NCI-H446 (cell line): ENCODE measurements at regions not wholly inside any gene's neighbourhood (a gene's known extent, or its start where the extent isn't known, plus 50 kb on each side); places are given as distances from the start of the nearest gene placed in this dataset.
"Not testable (repeated sequence)": the region's sequence is repeated elsewhere in the genome, so short reads cannot be mapped to it uniquely, and the experiment has no call there.

Experiments used
- DNase-seq, 2 experiments: peaks; one replicate each; lab custom pipeline; 2025; lab: John Stamatoyannopoulos, UW

DNA sequence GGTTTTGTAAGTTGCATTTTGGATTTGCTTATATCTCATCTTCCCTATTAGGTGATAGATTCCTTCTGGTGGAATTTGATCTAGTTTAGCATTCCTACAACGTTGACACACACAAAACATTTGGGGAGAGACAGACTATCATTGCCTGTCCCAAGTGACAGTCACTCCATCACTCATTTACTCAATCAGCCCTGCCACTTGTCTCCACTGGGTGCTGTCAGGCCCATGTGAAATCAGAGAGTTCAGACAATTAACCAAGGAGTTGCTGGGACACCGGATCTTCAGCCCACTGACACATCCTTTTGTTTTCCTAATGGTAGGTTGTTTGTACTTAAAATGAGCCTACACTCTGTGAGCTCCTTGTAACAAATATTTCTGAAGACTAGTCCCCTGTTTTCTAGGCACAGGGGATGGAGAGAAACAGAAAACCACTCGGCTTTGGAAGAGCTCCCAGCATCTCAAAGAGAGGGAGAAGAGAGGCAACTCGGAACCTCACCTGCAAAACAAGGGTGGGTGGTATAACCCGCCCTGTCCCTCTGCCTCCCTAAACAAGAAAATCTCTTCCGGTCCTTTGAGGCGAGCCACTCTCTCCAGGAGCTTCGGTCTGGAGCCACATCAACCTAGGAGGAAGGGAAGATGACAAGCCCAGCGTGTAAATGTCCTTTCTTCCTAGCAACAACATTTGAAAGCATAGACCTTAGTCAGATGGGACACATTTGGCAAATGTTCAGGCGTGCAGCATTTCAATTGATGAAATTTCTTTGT, 440.9 kb upstream of the KLF12 start:
- peak in 1 of 2 experiments; percentile 0 for DNase-seq

DNA sequence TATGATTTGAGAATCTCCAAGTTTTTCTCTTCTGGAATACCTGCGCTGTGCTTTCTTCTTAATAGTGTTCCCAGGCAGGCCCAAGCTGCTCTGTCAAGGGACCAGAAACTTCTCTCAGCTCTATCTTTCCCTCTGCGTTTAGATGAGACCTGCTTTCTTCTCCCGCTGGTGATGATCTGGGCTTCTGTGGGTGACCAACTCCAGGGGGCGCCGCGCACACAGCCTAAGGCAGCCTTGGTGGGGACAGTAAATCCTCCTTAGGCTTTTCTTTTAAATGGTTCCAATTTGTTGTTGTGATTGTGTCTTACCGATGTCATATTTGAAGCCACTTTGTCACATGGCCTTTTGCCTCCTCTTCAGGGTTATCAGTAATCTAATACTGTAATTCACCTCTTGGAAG, 439.4 kb upstream of the KLF12 start:
- no peak for DNase-seq

DNA sequence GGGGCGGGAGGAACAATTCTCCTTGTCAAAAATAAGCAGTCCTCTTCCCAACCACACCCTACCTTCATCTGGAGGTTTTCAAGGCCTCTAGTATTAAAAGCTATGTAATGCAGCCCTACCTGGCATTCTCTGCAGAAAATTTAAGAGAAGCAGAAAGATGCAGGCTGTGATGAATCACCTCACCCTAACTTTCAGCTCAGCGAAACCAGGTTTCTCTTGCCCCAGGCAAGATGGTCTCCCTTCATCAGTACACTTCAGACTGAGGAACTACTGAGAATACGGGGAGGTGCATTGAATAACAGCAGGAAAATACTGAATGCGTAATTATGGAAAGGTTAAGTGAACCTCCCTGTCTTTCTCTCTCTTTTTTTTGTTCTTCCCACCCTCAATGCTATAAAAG, 437.6 kb upstream of the KLF12 start:
- DNase-seq, result no peak

DNA sequence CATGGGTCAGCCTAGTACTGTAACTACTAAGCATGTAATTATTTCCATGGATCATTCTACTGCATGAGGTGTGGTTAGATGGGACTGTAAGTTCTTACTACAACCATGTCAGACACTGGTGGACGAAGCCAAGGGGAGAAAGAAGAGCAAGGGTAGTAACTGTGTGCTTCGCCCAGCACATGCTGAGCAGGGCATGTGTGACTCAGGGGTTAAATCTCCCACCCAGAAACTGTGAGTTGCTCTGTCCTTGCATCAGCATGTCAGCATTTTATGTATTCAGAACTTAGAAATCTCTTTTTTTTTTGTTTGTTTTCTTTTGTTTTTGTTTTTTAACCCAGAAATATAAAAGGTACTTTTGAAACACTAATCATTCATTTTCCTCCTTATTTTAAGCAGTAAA, 436.6 kb upstream of the KLF12 start:
- DNase-seq, result no peak

DNA sequence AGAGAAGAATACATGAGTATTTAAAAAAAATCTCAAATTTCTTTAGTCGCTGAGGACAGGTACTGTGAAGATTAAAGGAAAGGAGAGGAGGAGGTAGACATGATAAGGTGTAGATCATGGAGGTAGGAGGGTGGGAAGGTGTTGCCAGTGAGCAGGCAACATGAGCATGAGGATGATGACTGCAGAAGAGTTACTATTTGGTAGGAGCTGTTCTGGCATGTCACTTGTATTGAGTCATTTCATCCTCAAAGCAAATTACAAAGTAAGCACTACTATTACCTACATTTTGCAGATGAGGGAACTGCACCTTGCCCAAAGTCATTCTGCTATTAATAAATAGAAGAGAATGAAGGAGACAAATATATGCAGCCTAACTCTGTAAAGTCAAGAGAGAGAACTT, 435.8 kb upstream of the KLF12 start:
- DNase-seq, result no peak

DNA sequence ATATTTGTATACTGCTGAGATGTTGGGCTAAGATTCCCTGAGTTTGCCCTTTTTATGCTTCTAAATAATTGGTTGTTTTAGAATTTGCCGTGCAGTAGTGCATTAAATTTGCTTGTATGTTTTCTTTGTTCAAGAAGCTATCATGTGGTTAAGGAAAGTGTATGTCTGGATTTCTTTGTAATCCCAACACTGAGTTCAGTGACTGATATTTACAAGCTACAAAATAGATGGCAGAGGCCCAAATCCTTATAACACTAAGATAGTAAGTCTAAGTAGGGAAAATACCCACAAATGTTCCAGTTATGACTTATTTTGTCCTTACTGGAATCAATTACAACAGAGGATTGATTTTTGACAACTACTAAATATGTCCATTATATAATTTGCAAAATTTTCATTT, 435.0 kb upstream of the KLF12 start:
- no peak for DNase-seq

DNA sequence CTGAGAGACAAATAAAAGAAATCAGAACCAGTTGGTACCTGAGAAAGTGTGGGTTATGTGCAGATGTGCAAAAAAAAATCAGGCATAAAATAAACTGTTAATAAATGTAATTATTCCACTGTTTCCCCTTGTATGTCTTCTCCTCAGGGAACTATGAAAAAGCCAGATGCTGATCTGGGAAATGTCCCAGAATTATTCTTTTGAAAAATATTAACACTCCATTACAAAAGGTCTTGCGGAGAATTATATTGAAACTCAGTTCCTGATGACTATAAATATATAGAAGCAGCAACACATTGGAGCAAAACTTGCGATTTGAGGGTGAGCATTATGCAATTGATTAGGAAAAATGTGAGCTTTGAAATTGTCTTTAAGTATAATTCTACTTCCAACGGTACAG, 433.3 kb upstream of the KLF12 start:
- DNase-seq, result no peak

DNA sequence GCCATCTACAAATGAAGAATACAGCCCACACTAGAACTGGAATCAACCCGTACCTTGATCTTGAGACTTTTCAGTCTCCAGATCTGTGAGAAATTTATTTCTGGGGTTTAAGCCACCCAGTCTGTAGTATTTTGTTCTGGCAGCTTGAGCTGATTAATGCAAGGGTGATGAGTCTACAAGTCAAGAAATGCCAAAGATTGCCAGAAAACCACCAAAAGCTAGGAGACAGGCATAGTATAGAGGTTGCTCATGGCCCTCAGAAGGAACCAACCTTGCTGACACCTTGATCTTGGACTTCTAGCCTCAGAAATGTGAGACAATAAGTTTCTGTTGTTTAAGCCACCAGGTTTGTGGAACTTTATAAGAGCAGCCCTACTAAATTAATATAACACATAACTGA, 428.2 kb upstream of the KLF12 start:
- DNase-seq, result no peak

DNA sequence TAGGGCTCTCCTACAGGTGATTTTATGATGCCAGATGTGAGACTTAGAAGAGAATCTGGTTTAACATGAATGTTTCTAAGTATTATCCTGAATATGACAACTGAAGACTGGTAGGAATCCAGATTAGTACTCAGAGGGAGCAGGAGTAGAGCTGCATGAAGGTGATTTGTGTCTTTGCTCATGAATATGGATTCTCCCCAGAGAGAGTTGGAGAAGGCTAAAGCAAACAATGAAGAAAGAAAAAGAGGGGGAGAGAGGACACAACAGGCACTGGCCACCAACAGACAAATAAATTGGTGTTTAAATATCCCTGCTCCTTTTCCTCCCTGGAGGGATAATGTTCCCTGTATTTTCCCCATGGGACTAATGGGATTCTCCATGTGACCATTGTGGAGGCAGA, 427.0 kb upstream of the KLF12 start:
- DNase-seq, result no peak

DNA sequence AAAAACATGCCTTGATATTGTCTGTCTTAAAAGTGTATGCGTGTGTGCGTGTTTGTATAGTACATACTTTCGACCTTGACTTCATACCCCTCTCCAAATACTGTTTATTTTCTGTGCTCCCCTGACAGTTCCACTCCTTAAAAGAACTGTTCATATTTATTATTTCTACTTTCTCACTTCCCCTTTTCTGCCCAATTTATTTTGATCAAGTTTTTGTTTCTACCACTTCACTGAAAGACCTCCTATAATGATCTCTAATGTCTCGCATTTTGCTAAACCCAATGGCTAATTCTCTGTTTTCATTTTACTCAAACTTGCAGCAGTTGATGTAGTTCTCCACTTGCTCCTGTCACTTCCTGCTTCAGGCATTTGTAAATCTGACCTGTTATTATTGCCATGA, 426.1 kb upstream of the KLF12 start:
- no peak for DNase-seq

DNA sequence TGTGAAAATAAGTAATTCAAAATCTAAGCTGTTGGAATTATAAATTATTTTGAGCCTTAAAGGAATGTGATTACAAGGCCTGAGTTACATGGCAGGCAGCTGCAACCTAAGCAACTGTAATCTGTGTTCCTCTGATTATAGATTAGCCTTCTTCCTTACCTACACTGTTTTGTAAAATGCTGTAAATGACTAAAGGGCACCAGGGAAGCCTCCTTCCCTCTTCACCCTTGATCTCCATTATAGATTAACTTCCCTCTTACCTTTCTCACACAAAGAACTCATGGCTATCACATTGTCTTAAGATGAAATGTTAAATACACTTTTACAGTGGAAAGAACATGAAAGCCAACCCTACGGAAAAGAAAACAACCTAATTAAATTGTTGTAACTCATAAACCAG, 423.7 kb upstream of the KLF12 start:
- DNase-seq, result no peak

DNA sequence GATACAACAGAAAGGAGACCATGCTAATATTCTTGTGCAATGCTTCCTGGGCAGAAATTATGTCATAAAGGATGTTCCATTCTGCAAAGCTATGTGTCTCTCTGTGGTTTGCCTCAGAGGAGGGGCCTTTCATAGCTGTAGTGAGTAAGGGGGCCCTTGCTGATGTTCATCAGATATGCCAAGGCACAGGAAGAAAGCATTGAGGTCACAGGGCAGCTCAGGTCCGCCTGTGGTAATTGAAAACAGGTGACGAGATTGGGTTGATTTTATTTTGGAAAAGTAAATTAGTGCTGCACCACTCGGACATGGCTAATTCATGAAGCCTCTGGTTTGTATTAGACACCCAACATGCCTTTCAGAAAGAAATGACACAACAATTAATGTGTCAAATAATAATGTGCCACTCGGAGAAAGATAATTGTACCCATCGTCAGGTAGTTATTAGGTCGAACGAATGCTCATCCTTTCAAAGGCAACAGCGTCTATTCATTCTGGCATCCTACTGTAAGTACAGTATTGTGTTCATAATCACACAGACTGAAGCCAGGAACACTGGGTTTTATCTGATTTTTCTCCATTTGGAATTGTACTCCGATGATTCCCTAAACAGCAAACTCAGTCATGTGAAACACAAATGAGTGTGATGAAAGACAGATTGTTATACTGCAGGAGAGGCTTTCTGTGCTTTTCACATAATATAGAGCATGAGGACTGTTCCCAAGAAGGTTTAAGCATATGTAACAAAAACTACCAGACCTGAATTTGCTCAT, 421.6 kb upstream of the KLF12 start:
- DNase-seq, result no peak

DNA sequence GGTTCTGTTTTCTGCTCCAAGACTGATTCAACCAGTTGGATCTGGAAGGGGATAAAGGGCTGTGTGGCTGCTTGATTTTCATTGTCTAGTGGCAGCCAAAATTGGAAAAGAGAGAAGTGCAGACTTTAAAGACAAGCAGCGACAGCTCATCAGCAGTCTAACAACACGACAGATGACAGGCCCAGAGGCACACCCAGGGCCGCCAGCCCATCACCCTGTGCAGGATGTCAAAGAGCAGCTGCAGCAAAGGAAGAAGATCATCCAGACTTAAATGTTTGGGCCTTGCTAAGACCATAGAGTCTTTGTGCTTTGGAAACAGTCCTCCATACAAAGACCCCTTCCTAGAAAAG, 421.0 kb upstream of the KLF12 start:
- no peak for DNase-seq

DNA sequence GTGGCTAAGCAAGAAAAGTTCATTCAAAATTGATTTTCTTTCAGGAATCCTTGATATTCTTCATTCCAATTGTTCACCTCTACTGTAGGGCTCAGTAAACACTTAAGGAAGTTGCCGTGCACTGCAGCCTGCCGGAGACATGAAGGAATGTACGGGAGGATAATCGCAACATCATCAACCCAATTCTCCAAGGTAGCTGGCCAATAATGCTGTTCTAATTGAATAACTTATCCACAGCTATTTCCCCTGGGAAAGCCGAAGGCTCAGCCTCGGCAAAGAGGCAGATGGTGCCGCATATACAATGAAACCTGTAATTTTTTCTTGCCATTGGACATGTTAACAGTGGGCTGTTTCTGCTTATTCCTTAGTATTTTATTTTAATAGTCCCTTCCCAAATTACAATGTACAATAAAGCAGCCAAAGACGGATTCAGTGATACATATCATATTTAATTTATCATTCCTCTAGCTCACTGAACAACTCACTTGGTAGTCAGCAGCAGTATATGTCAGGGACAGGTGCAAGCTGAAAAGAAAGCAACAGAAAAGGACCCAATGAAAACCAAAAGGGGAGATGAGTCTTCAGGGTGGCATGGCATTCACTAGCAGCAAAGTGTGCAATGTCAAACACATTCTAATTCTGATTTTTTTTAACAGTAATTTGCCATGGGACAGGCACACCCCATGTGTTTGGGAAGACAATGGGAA, 420.5 kb upstream of the KLF12 start:
- DNase-seq, result peak; percentile 0 to 6

DNA sequence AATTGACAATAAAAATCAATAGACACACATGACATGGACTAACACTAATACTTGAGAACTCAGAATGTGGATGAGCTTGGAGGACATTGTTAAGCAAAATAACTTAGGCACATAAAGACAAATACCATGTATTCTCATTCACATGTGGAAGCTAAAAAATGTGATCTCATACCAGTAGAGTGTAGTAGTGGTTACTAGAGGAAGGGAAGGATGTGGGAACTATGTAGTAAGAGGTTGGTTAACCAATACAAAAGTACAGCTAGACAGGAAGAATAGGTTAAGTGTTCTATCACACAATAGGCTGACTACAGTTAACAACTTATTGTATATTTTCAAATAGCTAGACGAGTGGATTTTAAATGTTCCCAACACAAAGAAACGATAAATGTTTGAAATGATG, 415.8 kb upstream of the KLF12 start:
- DNase-seq, result no peak

DNA sequence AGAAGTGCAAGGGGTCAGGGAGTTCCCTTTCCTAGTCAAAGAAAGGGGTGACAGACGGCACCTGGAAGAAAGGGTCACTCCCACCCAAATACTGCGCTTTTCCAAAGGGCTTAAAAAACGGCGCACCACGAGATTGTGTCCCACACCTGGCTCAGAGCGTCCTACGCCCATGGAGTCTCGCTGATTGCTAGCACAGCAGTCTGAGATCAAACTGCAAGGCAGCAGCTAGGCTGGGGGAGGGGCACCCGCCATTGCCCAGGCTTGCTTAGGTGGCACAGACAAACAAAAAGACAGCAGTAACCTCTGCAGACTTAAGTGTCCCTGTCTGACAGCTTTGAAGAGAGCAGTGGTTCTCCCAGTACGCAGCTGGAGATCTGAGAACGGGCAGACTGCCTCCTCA, 402.4 kb upstream of the KLF12 start:
- DNase-seq, result not testable (repeated sequence)

DNA sequence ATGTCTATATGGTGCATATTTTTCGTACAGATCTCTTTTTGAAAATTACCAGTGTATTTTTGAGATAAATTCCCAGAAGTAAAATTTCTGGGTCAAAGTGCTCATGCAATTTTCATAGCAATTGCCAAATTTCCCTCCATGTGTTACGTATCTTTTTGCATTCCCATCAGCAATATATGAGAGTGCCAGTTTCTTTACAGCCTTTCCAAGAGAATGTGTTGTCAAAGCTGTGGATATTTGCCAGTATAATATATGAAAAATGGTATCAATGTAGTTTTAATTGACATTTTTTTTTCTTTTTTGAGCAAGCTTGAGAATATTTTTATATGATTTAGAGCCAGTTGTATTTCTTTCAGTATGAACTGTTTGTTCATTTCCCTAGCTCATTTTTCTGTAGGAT, 399.0 kb upstream of the KLF12 start:
- no peak for DNase-seq

DNA sequence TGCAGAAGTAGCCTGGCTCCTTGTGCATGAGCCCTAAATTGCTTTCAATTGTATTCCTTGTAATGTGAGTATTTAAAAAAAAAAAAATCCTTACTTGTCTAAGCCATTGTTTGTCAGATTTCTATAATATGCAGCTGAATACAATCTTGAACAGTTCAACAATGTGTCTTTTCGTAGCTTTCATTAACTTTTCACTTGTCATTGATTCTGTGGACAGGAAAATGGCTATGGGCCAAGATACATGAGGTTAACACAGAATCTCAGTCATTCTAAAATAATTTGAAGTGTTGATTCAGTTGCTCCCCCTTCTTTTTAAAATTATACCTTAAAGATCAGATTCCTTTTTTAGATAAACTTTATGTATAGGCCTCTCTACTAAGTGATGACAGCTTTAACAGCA, 395.8 kb upstream of the KLF12 start:
- DNase-seq, result no peak

DNA sequence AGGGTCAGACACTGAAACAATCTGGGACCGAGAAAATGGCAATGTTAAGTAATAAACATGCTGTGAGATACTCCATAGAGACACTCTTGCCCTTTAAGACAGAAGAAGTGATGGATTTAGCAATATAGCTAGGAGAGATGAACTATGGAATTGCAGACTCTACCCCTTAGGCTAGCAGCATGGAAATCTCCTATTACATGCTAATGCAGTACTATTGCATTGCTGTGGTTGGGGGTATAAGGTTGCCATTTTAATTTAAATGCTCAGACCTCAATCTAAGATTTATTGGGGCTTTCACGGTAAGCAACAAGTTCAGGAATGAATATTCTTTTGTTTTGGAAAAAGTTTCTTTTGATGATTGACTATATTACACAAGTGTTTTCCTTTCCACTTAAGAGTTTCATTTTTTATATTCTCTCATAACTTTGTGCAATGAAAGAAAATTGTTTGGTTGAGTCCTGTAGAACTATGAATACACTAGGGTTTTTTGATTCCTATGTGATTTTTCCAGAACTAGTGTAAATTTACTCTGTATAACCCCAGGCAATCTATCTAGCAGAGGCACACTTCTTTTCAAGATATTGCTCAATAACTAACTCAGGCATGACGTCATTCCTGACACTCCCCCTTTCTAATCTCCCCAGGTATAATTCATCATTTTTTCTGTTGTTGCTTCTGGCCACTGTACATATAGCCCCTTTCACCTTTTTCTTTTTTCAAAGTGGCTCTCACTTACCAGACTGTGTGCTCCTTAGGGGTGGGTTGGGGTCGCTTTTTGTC, 394.7 kb upstream of the KLF12 start:
- DNase-seq, result no peak

DNA sequence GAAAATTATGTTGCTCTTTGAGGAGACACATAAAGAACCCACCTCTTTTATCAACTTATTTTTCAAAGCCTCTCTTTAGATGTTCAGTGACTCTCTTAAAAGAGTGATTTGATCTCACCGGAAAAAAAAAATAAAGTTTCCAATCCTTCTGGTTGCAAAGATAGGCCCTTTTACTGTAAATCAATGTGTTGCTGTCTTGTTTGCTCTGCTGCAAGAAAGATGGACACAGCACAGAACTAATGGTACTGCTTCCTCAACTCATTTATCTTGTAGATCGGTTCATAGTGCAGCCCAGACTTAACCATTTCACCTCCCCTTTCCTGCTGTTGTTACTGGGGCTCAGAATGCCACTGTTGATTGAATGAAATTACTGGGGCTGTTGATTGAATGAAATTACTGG, 388.9 kb upstream of the KLF12 start:
- no peak for DNase-seq

DNA sequence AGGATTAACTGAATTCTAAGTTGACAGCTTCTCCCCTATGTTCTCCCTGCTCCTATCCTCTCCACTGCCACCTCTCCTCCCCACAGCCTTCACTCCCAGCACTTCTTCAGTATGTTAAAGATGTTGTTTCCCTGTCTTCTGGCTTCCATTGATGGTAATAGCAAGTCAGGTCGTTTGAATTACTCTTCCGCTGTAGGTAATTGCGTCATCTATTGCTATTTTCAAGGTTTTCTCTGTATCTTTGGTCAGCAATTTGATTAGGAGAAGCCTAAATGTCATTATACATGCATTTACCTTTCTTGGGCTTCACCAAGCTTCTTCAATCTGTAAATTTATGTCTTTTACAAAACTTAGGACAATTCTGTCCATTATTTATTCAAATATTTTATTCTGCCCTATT, 377.3 kb upstream of the KLF12 start:
- DNase-seq, result no peak

DNA sequence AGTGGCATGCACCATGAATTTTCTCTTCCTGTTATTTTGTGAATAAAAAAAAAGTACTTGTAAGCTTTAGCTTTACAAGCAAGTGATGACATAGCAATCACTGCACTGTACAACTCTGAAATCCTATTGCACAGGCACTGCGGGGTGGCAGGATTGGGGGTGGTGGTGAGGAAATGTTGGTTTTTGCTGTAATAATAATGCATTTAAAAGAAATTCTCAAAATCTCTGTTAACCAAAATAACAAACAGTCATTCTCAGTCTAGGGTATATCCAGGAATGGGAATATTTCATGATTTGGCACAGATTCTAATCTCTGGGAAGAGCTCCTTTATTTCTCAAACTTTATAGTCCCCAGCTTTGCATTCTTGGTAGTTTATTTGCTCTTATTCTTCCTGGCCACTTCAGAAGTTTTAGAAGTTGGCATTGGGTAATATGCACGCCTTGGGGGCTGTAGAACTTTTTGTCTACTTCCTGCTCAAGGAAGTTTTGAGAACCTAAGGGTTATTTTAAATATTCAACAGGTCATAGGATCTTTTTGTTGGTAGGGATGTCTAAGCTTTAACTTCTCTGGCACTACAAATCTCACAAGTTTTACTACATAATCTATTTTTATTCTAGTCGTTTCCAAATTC, 353.0 kb upstream of the KLF12 start:
- no peak for DNase-seq
